Neural progenitor cell (in vitro differentiated cells): ENCODE measurements at regions not wholly inside any gene's neighbourhood (a gene's known extent, or its start where the extent isn't known, plus 50 kb on each side); places are given as distances from the start of the nearest gene placed in this dataset.

Source experiments
- DNase-seq: peaks from one replicate; pipeline ENCODE4 v3.0.0-alpha.2; 2016; ENCODE audit warnings: low spot score
- H2AFZ ChIP-seq: fragments of 200-600 bp; sonication (generic); replicated peaks from 2 replicates; pipeline ENCODE4 v1.6.1; 2016; ENCODE audit warnings: antibody characterized with exemption
- H3F3A ChIP-seq: fragments of 200-600 bp; sonication (generic); 2 replicates; pipeline ENCODE4 v1.6.1; 2016; ENCODE audit warnings: antibody characterized with exemption, low read depth
- H3K27ac ChIP-seq: fragments of 200-600 bp; sonication (generic); 2 replicates; pipeline ENCODE4 v1.5.1; 2016; ENCODE audit warnings: mild to moderate bottlenecking
- H3K27me3 ChIP-seq: fragments of 200-600 bp; sonication (generic); 2 replicates; pipeline ENCODE4 v1.6.1; 2016; ENCODE audit warnings: mild to moderate bottlenecking, moderate library complexity
- H3K36me3 ChIP-seq: fragments of 200-600 bp; sonication (generic); 2 replicates; pipeline ENCODE4 v1.5.1; 2016
- H3K4me1 ChIP-seq: fragments of 200-600 bp; sonication (generic); 2 replicates; pipeline ENCODE4 v1.6.1; 2016; ENCODE audit warnings: mixed run types
- H3K4me2 ChIP-seq: fragments of 200-600 bp; sonication (generic); 2 replicates; pipeline ENCODE4 v1.6.1; 2016
- H3K4me3 ChIP-seq: fragments of 200-600 bp; sonication (generic); 2 replicates; pipeline ENCODE4 v1.5.1; 2016
- H3K79me2 ChIP-seq: fragments of 200-600 bp; sonication (generic); 2 replicates; pipeline ENCODE4 v1.6.1; 2016; ENCODE audit warnings: low read depth
- H3K9ac ChIP-seq: fragments of 200-600 bp; sonication (generic); 2 replicates; pipeline ENCODE4 v1.6.1; 2016
- H3K9me3 ChIP-seq: fragments of 200-600 bp; sonication (generic); 2 replicates; pipeline ENCODE4 v1.5.1; 2016; ENCODE audit warnings: low read depth
- H4K20me1 ChIP-seq: fragments of 200-600 bp; sonication (generic); 2 replicates; pipeline ENCODE4 v1.6.1; 2016; ENCODE audit warnings: low read depth
- H3K27ac Mint-ChIP-seq: 3 replicates; pipeline ENCODE4 v1.8.0; 2021; ENCODE audit warnings: mixed read lengths
- H3K27me3 Mint-ChIP-seq: 2 replicates; pipeline ENCODE4 v1.8.0; 2022; ENCODE audit warnings: low read depth, mild to moderate bottlenecking, inconsistent platforms, moderate library complexity, mixed read lengths; ENCODE audit not compliant: insufficient read depth
- H3K36me3 Mint-ChIP-seq: 3 replicates; pipeline ENCODE4 v1.8.0; 2021; ENCODE audit warnings: mixed read lengths
- H3K4me1 Mint-ChIP-seq: 3 replicates; pipeline ENCODE4 v1.8.0; 2021; ENCODE audit warnings: mixed read lengths
- H3K4me3 Mint-ChIP-seq: 3 replicates; pipeline ENCODE4 v1.8.0; 2021; ENCODE audit warnings: mild to moderate bottlenecking, moderate library complexity, mixed read lengths
- H3K9me3 Mint-ChIP-seq: 3 replicates; pipeline ENCODE4 v1.8.0; 2020; ENCODE audit warnings: mixed read lengths
- CTCF ChIP-seq: fragments of 200-600 bp; sonication (generic); IDR thresholded peaks from 2 replicates; pipeline ENCODE4 v1.5.1; 2017; ENCODE audit warnings: antibody characterized with exemption, mild to moderate bottlenecking
- EZH2 ChIP-seq: fragments of 200-600 bp; sonication (generic); IDR thresholded peaks from 2 replicates; pipeline ENCODE4 v1.6.1; 2017; ENCODE audit warnings: antibody characterized with exemption, mild to moderate bottlenecking, moderate library complexity
- EZH2phosphoT487 ChIP-seq: fragments of 200-600 bp; sonication (generic); IDR thresholded peaks from 2 replicates; pipeline ENCODE4 v1.6.1; 2017; ENCODE audit warnings: antibody characterized with exemption

- Histone ChIP-seq H3K36me3 (no peaks in the 10 kb centered on the region), H3K9me3 (no peaks in the 10 kb centered on the region), H3K9ac (no peak overlapping the region), H3K27ac (no peak overlapping the region), H2AFZ (no peak overlapping the region), H3K27me3 (no peaks in the 10 kb centered on the region), H3K4me2 (no peak overlapping the region), H3K4me3 (no peak overlapping the region), H3K79me2 (no peaks in the 10 kb centered on the region), H3K4me1 (no peaks in the 10 kb centered on the region), H4K20me1 (no peaks in the 10 kb centered on the region), H3F3A (no peaks in the 10 kb centered on the region)
- DNase-seq, result no peak
- peaks cover 18% of the 10 kb centered on the region for H3K27me3 Mint-ChIP-seq
- H3K4me3 Mint-ChIP-seq, result no peak overlapping the region
- no peak for TF ChIP-seq EZH2phosphoT487
- no peak for TF ChIP-seq CTCF
- TF ChIP-seq EZH2, result no peak
- H3K4me1 Mint-ChIP-seq, result peaks cover 35% of the 10 kb centered on the region
- H3K36me3 Mint-ChIP-seq, result no peaks in the 10 kb centered on the region
- no peaks in the 10 kb centered on the region for H3K9me3 Mint-ChIP-seq
- H3K27ac Mint-ChIP-seq, result no peak overlapping the region
Observed at GRCh38 chr11:19328586-19329311, 88.0 kb upstream of the E2F8 start.

- TF ChIP-seq EZH2phosphoT487 (no peak), EZH2 (no peak), CTCF (no peak)
Observed at GRCh38 chr11:19327280-19327679, 86.5 kb upstream of the E2F8 start.

GRCh38 chr11:19326499-19326898 is 85.8 kb upstream of the E2F8 start:
- TF ChIP-seq CTCF (no peak), EZH2 (no peak), EZH2phosphoT487 (no peak)
- Histone ChIP-seq H3K79me2 (no peaks in the 10 kb centered on the region), H3F3A (no peaks in the 10 kb centered on the region), H4K20me1 (no peaks in the 10 kb centered on the region), H3K9ac (no peak overlapping the region), H3K4me1 (no peaks in the 10 kb centered on the region), H2AFZ (no peak overlapping the region), H3K27me3 (peaks cover 14% of the 10 kb centered on the region), H3K4me2 (no peak overlapping the region), H3K27ac (no peak overlapping the region), H3K36me3 (no peaks in the 10 kb centered on the region), H3K4me3 (no peak overlapping the region), H3K9me3 (no peaks in the 10 kb centered on the region)
- Mint-ChIP-seq H3K27ac (no peak overlapping the region), H3K4me3 (no peak overlapping the region), H3K9me3 (peaks cover 3% of the 10 kb centered on the region), H3K4me1 (peaks cover 31% of the 10 kb centered on the region), H3K36me3 (no peaks in the 10 kb centered on the region), H3K27me3 (peaks cover 15% of the 10 kb centered on the region)
- no peak for DNase-seq

More at GRCh38 chr11:19327280-19327679, 86.5 kb upstream of the E2F8 start:
- Histone ChIP-seq H2AFZ (no peak overlapping the region), H3K27ac (no peak overlapping the region), H3K79me2 (no peaks in the 10 kb centered on the region), H3K9ac (no peak overlapping the region), H3K4me2 (no peak overlapping the region), H3K4me3 (no peak overlapping the region), H3K9me3 (no peaks in the 10 kb centered on the region), H3K4me1 (no peaks in the 10 kb centered on the region), H3K36me3 (no peaks in the 10 kb centered on the region), H4K20me1 (no peaks in the 10 kb centered on the region), H3K27me3 (peaks cover 10% of the 10 kb centered on the region), H3F3A (no peaks in the 10 kb centered on the region)
- H3K27ac Mint-ChIP-seq, result no peak overlapping the region
- peaks cover 18% of the 10 kb centered on the region for H3K27me3 Mint-ChIP-seq
- no peak for DNase-seq
- H3K4me3 Mint-ChIP-seq, result no peak overlapping the region
- no peaks in the 10 kb centered on the region for H3K36me3 Mint-ChIP-seq
- peaks cover 31% of the 10 kb centered on the region for H3K4me1 Mint-ChIP-seq
- H3K9me3 Mint-ChIP-seq, result peaks cover 3% of the 10 kb centered on the region
